Activated B cell treated with CpG ODN at 0.5 μM for 24 hours (primary cell): ENCODE measurements at regions not wholly inside any gene's neighbourhood (a gene's known extent, or its start where the extent isn't known, plus 50 kb on each side); places are given as distances from the start of the nearest gene placed in this dataset.

ENCODE experiments used
- ATAC-seq: fragments of 200-7000 bp; cut with Tn5 transposase; one replicate; pipeline ENCODE4 v1.10.0; 2021; ENCODE audit warnings: low read depth, mild to moderate bottlenecking, moderate library complexity
- CTCF ChIA-PET: fragments of 350-600 bp; sonication (Branson Sonifier 250); formaldehyde crosslinking; loops from one replicate; lab custom pipeline; 2021; ENCODE audit warnings: antibody characterized with exemption; lab: Charles Lee
- POLR2A ChIA-PET: fragments of 350-600 bp; sonication (Branson Sonifier 250); formaldehyde crosslinking; loops from one replicate; lab custom pipeline; 2021; ENCODE audit warnings: antibody characterized with exemption; lab: Charles Lee
- DNase-seq: peaks from one replicate; pipeline ENCODE4 v3.0.0; 2022
- H3K27ac Mint-ChIP-seq: one replicate; pipeline ENCODE4 v1.8.0; 2020; ENCODE audit warnings: mixed read lengths
- H3K27me3 Mint-ChIP-seq: one replicate; pipeline ENCODE4 v1.8.0; 2021; ENCODE audit warnings: mixed read lengths
- H3K36me3 Mint-ChIP-seq: one replicate; pipeline ENCODE4 v1.8.0; 2021; ENCODE audit warnings: low read depth, mixed read lengths
- H3K4me1 Mint-ChIP-seq: one replicate; pipeline ENCODE4 v1.8.0; 2021; ENCODE audit warnings: mixed read lengths
- H3K4me3 Mint-ChIP-seq: one replicate; pipeline ENCODE4 v1.8.0; 2020; ENCODE audit warnings: mild to moderate bottlenecking, mixed read lengths
- H3K9me3 Mint-ChIP-seq: one replicate; pipeline ENCODE4 v1.8.0; 2020; ENCODE audit warnings: mixed read lengths
- intact Hi-C: fragments of 100-400 bp; cut with micrococcal nuclease; formaldehyde crosslinking; loops from one replicate; pipeline ENCODE4 v1.15.1; 2024
- TF ChIP-seq, protein P1 (sequence below): fragments of 200-600 bp; IDR thresholded peaks from one replicate; pipeline ENCODE4 v1.8.0; 2022; ENCODE audit warnings: antibody characterized with exemption, mild to moderate bottlenecking

GRCh38 chr7:25062380-25062779, 62.7 kb downstream of the CYCS start:
- ATAC-seq: no peak
- Mint-ChIP-seq H3K27ac (no peak overlapping the region), H3K27me3 (peaks cover 5% of the 10 kb centered on the region), H3K4me1 (no peaks in the 10 kb centered on the region), H3K4me3 (no peak overlapping the region), H3K36me3 (no peaks in the 10 kb centered on the region), H3K9me3 (no peaks in the 10 kb centered on the region)
- ChIA-PET CTCF (interaction anchor here (1.5 kb wide), 1 partner anchor 242 kb away, joined by 3 read pairs; no protein-coding TSS in a partner anchor), POLR2A (no interaction called here)
- no peak for DNase-seq
- TF ChIP-seq, protein P1, sequence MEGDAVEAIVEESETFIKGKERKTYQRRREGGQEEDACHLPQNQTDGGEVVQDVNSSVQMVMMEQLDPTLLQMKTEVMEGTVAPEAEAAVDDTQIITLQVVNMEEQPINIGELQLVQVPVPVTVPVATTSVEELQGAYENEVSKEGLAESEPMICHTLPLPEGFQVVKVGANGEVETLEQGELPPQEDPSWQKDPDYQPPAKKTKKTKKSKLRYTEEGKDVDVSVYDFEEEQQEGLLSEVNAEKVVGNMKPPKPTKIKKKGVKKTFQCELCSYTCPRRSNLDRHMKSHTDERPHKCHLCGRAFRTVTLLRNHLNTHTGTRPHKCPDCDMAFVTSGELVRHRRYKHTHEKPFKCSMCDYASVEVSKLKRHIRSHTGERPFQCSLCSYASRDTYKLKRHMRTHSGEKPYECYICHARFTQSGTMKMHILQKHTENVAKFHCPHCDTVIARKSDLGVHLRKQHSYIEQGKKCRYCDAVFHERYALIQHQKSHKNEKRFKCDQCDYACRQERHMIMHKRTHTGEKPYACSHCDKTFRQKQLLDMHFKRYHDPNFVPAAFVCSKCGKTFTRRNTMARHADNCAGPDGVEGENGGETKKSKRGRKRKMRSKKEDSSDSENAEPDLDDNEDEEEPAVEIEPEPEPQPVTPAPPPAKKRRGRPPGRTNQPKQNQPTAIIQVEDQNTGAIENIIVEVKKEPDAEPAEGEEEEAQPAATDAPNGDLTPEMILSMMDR: no peak
- intact Hi-C loops: no loop called here

GRCh38 chr7:25060487-25061055, 64.5 kb downstream of the CYCS start:
- ATAC-seq (no peak), DNase-seq (no peak)
- no peaks in the 10 kb centered on the region for H3K4me1 Mint-ChIP-seq
- CTCF ChIA-PET: interaction anchor here (1.4 to 1.7 kb wide), 2 partner anchors 10 to 240 kb away, joined by 4 to 8 read pairs; no protein-coding TSS in a partner anchor
- peaks cover 5% of the 10 kb centered on the region for H3K27me3 Mint-ChIP-seq
- H3K27ac Mint-ChIP-seq: no peak overlapping the region
- POLR2A ChIA-PET: no interaction called here
- no peaks in the 10 kb centered on the region for H3K9me3 Mint-ChIP-seq
- no peak overlapping the region for H3K4me3 Mint-ChIP-seq
- TF ChIP-seq, protein P1: no peak
- H3K36me3 Mint-ChIP-seq: no peaks in the 10 kb centered on the region
- intact Hi-C loops: no loop called here

GRCh38 chr7:25059576-25059975, 65.5 kb downstream of the CYCS start:
- Mint-ChIP-seq H3K9me3 (no peaks in the 10 kb centered on the region), H3K4me3 (no peak overlapping the region), H3K27me3 (peaks cover 8% of the 10 kb centered on the region), H3K36me3 (no peaks in the 10 kb centered on the region), H3K27ac (no peak overlapping the region), H3K4me1 (no peaks in the 10 kb centered on the region)
- intact Hi-C loops: no loop called here
- POLR2A ChIA-PET: no interaction called here
- CTCF ChIA-PET: no interaction called here
- ATAC-seq (no peak), DNase-seq (no peak)
- TF ChIP-seq, protein P1: no peak

GRCh38 chr7:25056368-25056767, 68.7 kb downstream of the CYCS start:
- H3K36me3 Mint-ChIP-seq: no peaks in the 10 kb centered on the region
- ChIA-PET POLR2A (no interaction called here), CTCF (no interaction called here)
- H3K9me3 Mint-ChIP-seq: no peaks in the 10 kb centered on the region
- H3K27me3 Mint-ChIP-seq: peaks cover 11% of the 10 kb centered on the region
- ATAC-seq (no peak), DNase-seq (no peak)
- intact Hi-C loops: no loop called here
- no peak overlapping the region for H3K4me3 Mint-ChIP-seq
- H3K27ac Mint-ChIP-seq: no peak overlapping the region
- H3K4me1 Mint-ChIP-seq: no peaks in the 10 kb centered on the region
- TF ChIP-seq, protein P1: no peak

- POLR2A ChIA-PET: no interaction called here
- intact Hi-C loops: no loop called here
Observed at GRCh38 chr7:25055520-25056220, 69.4 kb downstream of the CYCS start.

More at GRCh38 chr7:25055520-25056220, 69.4 kb downstream of the CYCS start:
- Mint-ChIP-seq H3K4me1 (no peaks in the 10 kb centered on the region), H3K4me3 (no peak overlapping the region), H3K9me3 (no peaks in the 10 kb centered on the region), H3K27ac (no peak overlapping the region), H3K36me3 (no peaks in the 10 kb centered on the region), H3K27me3 (peaks cover 11% of the 10 kb centered on the region)
- ATAC-seq (no peak), DNase-seq (no peak)
- CTCF ChIA-PET: no interaction called here
- TF ChIP-seq, protein P1: no peak
